ENCODE measurements at regions not wholly inside any gene's neighbourhood (a gene's known extent, or its start where the extent isn't known, plus 50 kb on each side); places are given as distances from the start of the nearest gene placed in this dataset.

DNA sequence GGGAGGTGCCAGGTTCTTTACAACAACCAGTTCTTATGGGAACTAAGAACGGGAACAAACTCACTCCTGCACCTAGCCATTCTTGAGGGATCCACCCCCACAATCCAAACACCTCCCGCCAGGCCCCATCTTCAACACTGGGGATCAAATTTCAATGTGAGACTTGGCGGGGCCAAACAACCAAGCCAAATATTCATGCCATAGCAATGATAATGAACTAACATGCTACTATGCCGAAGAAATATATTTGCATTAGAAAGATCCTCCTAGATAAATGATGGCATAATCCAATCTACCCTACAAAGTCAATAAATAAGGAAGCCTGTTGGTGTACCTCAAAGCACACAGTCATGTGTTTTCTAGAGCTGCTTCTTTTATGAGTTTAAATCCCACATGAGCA lies 57.6 kb downstream of the CCDC71L start:
- TF ChIP-seq CTCF (IDR thresholded peaks at IDR 0.05 in 8 of 11, conservative IDR thresholded peaks at IDR 0.05 in 3 of 11) (no peak), POLR2AphosphoS5 (IDR thresholded peaks at IDR 0.05) (no peak), POLR2A (IDR thresholded peaks at IDR 0.05) (no peak)

All from spleen (tissue), 7 donors.